ENCODE measurements at regions not wholly inside any gene's neighbourhood (a gene's known extent, or its start where the extent isn't known, plus 50 kb on each side); places are given as distances from the start of the nearest gene placed in this dataset.

GRCh38 chr13:103134271-103134670 lies 68.1 kb upstream of the SLC10A2 start:
- Histone ChIP-seq H3F3A (replicated peaks; ENCODE audit: low read depth) (no peaks in the 10 kb centered on the region), H3K4me2 (no peak overlapping the region), H3K9me2 (ENCODE audit: insufficient read depth) (no peaks in the 10 kb centered on the region), H3K4me3 (no peak overlapping the region), H3K36me3 (ENCODE audit: insufficient read depth) (no peaks in the 10 kb centered on the region), H3K27ac (ENCODE audit: low read depth) (no peak overlapping the region), H4K20me1 (replicated peaks; ENCODE audit: insufficient read depth) (no peaks in the 10 kb centered on the region), H3K27me3 (ENCODE audit: insufficient read depth) (no peaks in the 10 kb centered on the region), H3K4me1 (ENCODE audit: insufficient read depth) (no peaks in the 10 kb centered on the region), H2AFZ (no peak overlapping the region), H3K79me2 (replicated peaks; ENCODE audit: insufficient read depth) (no peaks in the 10 kb centered on the region)
- ATAC-seq (no peak), DNase-seq (ENCODE audit: low spot score) (no peak)
- peaks cover 8% of the 10 kb centered on the region for H3K27me3 Mint-ChIP-seq (ENCODE audit: insufficient read depth, low read depth, poor library complexity)
- TF ChIP-seq NANOG (IDR thresholded peaks at IDR 0.05; ENCODE audit: borderline replicate concordance) (no peak), ZNF331 (CRISPR knock-in tag; IDR thresholded peaks at IDR 0.05; ENCODE audit: low read depth) (no peak), STAT1 (IDR thresholded peaks at IDR 0.05; ENCODE audit: unreplicated experiment) (no peak), ZNF114 (CRISPR knock-in tag; IDR thresholded peaks at IDR 0.05) (no peak), JUNB (IDR thresholded peaks at IDR 0.05; ENCODE audit: unreplicated experiment) (no peak), EZH2 (IDR thresholded peaks at IDR 0.05; ENCODE audit: low read depth, unreplicated experiment) (no peak), ETS1 (IDR thresholded peaks at IDR 0.05) (no peak), POLR2AphosphoS5 (IDR thresholded peaks at IDR 0.05; ENCODE audit: low read depth) (no peak), CREB1 (CRISPR knock-in tag; IDR thresholded peaks at IDR 0.05; ENCODE audit: low read depth) (no peak), ZNF462 (CRISPR knock-in tag; IDR thresholded peaks at IDR 0.05) (no peak), EZH2phosphoT487 (IDR thresholded peaks at IDR 0.05; ENCODE audit: unreplicated experiment) (no peak)
- TF ChIP-seq, protein P1, sequence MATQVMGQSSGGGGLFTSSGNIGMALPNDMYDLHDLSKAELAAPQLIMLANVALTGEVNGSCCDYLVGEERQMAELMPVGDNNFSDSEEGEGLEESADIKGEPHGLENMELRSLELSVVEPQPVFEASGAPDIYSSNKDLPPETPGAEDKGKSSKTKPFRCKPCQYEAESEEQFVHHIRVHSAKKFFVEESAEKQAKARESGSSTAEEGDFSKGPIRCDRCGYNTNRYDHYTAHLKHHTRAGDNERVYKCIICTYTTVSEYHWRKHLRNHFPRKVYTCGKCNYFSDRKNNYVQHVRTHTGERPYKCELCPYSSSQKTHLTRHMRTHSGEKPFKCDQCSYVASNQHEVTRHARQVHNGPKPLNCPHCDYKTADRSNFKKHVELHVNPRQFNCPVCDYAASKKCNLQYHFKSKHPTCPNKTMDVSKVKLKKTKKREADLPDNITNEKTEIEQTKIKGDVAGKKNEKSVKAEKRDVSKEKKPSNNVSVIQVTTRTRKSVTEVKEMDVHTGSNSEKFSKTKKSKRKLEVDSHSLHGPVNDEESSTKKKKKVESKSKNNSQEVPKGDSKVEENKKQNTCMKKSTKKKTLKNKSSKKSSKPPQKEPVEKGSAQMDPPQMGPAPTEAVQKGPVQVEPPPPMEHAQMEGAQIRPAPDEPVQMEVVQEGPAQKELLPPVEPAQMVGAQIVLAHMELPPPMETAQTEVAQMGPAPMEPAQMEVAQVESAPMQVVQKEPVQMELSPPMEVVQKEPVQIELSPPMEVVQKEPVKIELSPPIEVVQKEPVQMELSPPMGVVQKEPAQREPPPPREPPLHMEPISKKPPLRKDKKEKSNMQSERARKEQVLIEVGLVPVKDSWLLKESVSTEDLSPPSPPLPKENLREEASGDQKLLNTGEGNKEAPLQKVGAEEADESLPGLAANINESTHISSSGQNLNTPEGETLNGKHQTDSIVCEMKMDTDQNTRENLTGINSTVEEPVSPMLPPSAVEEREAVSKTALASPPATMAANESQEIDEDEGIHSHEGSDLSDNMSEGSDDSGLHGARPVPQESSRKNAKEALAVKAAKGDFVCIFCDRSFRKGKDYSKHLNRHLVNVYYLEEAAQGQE (IDR thresholded peaks at IDR 0.05; ENCODE audit: unreplicated experiment): no peak
- TF ChIP-seq, protein P2, sequence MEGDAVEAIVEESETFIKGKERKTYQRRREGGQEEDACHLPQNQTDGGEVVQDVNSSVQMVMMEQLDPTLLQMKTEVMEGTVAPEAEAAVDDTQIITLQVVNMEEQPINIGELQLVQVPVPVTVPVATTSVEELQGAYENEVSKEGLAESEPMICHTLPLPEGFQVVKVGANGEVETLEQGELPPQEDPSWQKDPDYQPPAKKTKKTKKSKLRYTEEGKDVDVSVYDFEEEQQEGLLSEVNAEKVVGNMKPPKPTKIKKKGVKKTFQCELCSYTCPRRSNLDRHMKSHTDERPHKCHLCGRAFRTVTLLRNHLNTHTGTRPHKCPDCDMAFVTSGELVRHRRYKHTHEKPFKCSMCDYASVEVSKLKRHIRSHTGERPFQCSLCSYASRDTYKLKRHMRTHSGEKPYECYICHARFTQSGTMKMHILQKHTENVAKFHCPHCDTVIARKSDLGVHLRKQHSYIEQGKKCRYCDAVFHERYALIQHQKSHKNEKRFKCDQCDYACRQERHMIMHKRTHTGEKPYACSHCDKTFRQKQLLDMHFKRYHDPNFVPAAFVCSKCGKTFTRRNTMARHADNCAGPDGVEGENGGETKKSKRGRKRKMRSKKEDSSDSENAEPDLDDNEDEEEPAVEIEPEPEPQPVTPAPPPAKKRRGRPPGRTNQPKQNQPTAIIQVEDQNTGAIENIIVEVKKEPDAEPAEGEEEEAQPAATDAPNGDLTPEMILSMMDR (conservative IDR thresholded peaks at IDR 0.05; ENCODE audit: low read depth in 2 of 2): no peak
- no peaks in the 10 kb centered on the region; the same call in 2 of the 3 replicates for H3K4me1 Mint-ChIP-seq
- no peak overlapping the region for H3K4me3 Mint-ChIP-seq
- no peak overlapping the region for H3K27ac Mint-ChIP-seq
- no peaks in the 10 kb centered on the region for H3K36me3 Mint-ChIP-seq (ENCODE audit: low read depth)
- H3K9me3 Mint-ChIP-seq: 0 out of 3 replicates have a peak, but pooled peaks cover 5% of the 10 kb centered on the region

All from GM23338 (cell line).